ENCODE measurements at regions not wholly inside any gene's neighbourhood (a gene's known extent, or its start where the extent isn't known, plus 50 kb on each side); places are given as distances from the start of the nearest gene placed in this dataset.

GRCh38 chr11:36730761-36731160 is 132.7 kb upstream of the RAG2 start:
- no peak for FAIRE-seq

GRCh38 chr11:36729825-36730224 is 131.8 kb upstream of the RAG2 start:
- FAIRE-seq = no peak

DNA sequence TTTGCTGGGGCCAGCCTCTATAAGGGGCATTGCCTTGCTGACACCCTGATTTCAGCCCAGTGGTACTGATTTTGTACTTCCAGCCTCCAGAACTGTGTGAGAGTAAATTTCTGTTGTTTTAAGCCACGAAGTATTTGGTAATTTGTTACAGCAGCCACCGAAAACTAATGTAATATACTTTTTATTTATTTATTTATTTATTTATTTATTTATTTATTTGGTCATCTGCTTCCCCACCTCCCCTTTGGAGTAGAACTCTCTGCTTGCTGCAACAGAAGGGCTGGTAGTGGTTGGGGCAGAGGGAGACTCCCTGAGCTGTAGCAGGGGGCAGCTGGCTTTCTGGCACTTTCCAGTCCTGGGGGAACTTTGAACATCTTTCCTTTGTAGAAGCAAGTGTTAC is 128.4 kb upstream of the RAG2 start:
- FAIRE-seq = no peak

DNA sequence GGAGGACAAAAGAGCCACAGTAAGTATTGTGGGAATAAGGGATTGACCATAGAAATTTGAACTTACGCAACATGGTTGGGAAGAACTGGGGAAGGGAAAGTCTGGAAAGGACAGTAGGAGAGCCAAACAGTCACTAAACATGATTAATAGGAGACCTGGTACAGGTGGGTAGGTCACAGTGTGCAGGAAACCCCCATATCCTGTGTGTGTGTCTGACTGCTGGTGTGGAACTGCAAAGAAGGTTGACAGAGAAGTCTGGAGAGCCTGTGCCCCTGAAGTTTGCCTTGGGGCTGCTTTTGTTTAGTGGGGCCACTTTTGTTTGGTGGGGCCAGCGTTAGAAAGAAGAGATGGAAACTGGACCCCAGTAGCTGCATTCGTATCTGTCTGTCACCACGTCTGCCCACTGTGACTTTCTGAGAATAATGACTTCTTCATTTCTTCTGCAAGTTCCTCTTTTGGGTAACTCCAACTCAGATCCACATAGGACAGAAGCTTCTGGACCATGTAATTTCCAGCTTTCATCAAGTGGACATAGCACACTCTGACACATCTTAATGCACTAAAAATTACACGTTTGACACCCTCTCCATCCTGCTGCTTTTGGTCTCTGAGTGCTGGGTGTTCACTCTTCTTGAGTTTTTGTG is 126.8 kb upstream of the RAG2 start:
- FAIRE-seq = no peak

GRCh38 chr11:36722421-36722820 is 124.4 kb upstream of the RAG2 start:
- FAIRE-seq = no peak

DNA sequence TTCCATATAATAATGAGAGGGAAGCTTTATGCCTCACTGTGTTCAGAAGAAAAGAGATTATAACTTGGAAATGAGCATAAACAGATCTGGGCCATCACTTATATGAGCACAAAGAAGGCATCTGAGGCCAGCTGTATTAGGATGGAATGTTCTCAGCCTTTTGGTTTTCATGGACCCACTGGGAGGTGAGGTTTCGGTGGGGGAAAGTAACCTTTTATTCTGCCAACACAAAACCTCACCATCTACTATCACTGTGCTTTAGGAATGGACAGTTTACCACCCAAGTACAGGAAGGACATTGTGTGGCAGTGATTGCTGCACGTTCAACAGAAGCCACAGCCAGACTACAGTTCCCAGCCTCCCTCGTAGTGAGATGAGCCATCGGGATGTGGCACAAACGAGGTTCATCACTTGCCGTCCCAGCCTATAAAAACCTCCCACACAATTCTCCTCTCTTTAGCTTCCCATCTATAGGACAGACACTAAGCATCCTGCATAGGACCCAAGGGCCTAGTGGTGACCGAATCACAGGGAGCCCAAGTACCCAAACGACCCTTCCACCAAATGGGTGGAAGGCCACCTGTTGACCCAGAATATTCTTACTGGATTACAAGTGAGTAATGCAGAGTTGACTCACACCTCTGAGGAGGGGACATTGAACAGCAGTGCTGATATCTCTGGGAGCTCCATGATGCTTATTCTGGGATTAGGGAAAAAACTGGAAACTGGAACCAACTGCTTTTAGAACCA is 121.5 kb upstream of the RAG2 start:
- FAIRE-seq = no peak

DNA sequence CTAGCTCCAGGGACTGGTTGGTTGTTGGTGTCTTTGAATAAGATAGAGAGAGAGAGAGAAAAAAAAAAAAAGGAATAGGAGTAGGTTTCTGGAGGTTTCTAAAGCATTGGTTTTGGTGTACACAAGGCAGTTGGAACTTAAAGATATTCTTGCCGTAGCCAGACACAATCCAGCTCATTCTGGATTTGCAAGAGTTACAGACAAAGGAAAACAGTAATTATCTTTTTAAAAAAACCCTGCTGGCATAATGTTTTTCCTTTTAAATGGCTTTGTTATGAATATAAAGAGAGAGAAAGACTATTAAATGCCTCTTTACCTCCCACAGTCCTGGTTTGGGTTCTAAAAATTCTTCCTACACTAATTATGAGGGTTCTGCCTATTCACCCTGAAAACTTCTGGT is 120.4 kb upstream of the RAG2 start:
- FAIRE-seq = no peak

GRCh38 chr11:36713715-36714114 is 115.7 kb upstream of the RAG2 start:
- FAIRE-seq = no peak

GRCh38 chr11:36711104-36711825 is 113.2 kb upstream of the RAG2 start:
- FAIRE-seq = no peak

Measured in G401.6 (cell line).